HUES64 (cell line): ENCODE measurements at regions not wholly inside any gene's neighbourhood (a gene's known extent, or its start where the extent isn't known, plus 50 kb on each side); places are given as distances from the start of the nearest gene placed in this dataset.

ENCODE experiments used
- H3K27ac ChIP-seq: 2 replicates; pipeline ENCODE4 v1.7.0; 2013; ENCODE audit warnings: low read depth, low read length, inconsistent platforms
- H3K27me3 ChIP-seq: 2 replicates; pipeline ENCODE4 v1.6.1; 2013; ENCODE audit warnings: mild to moderate bottlenecking, low read length; ENCODE audit not compliant: insufficient read depth
- H3K36me3 ChIP-seq: 2 replicates; pipeline ENCODE4 v1.6.1; 2013; ENCODE audit warnings: mild to moderate bottlenecking, low read length; ENCODE audit not compliant: insufficient read depth
- H3K4me1 ChIP-seq: 2 replicates; pipeline ENCODE4 v1.6.1; 2013; ENCODE audit warnings: mild to moderate bottlenecking, low read length, moderate library complexity; ENCODE audit not compliant: insufficient read depth
- H3K4me3 ChIP-seq: 2 replicates; pipeline ENCODE4 v1.5.1; 2013; ENCODE audit warnings: mild to moderate bottlenecking, low read length, moderate library complexity
- H3K9ac ChIP-seq: 2 replicates; pipeline ENCODE4 v1.6.1; 2013; ENCODE audit warnings: mild to moderate bottlenecking, low read depth, low read length
- H3K9me3 ChIP-seq: 2 replicates; pipeline ENCODE4 v1.6.1; 2013; ENCODE audit warnings: low read depth, low read length; ENCODE audit not compliant: insufficient read depth
- WGBS: fragments of 150-250, 120-280 bp; methylation state at CpG from one replicate; pipeline ENCODE4 v1.1.7; 2013; ENCODE audit warnings: missing lambda C conversion rate; 5-methylcytosine and 5-hydroxymethylcytosine counted together

GRCh38 chr13:30017880-30018279, 167.5 kb upstream of the UBL3 start:
- 52% methylated on average over 4 of the region's 4 CpGs for WGBS
- H3K27ac ChIP-seq: no peak overlapping the region
- no peaks in the 10 kb centered on the region for H3K27me3 ChIP-seq
- H3K36me3 ChIP-seq: no peaks in the 10 kb centered on the region
- no peak overlapping the region for H3K4me3 ChIP-seq
- H3K9me3 ChIP-seq: no peaks in the 10 kb centered on the region
- peaks cover 25% of the 10 kb centered on the region for H3K4me1 ChIP-seq
- H3K9ac ChIP-seq: no peak overlapping the region

- Histone ChIP-seq H3K4me1 (peaks cover 25% of the 10 kb centered on the region), H3K9ac (no peak overlapping the region), H3K27ac (no peak overlapping the region), H3K9me3 (no peaks in the 10 kb centered on the region), H3K27me3 (no peaks in the 10 kb centered on the region), H3K36me3 (no peaks in the 10 kb centered on the region), H3K4me3 (no peak overlapping the region)
- 72% methylated on average over 5 of the region's 5 CpGs for WGBS
Measured at GRCh38 chr13:30016398-30016797, 166.0 kb upstream of the UBL3 start.

GRCh38 chr13:30009411-30009810, 159.0 kb upstream of the UBL3 start:
- 95% methylated on average over 1 of the region's 1 CpG for WGBS
- H3K36me3 ChIP-seq: no peaks in the 10 kb centered on the region

GRCh38 chr13:30006246-30006645, 155.8 kb upstream of the UBL3 start:
- Histone ChIP-seq H3K27me3 (no peaks in the 10 kb centered on the region), H3K36me3 (no peaks in the 10 kb centered on the region), H3K27ac (no peak overlapping the region), H3K4me1 (no peaks in the 10 kb centered on the region), H3K9me3 (no peaks in the 10 kb centered on the region), H3K4me3 (no peak overlapping the region), H3K9ac (no peak overlapping the region)
- 84% methylated on average over 1 of the region's 1 CpG for WGBS

More at GRCh38 chr13:30009411-30009810, 159.0 kb upstream of the UBL3 start:
- no peaks in the 10 kb centered on the region for H3K9me3 ChIP-seq
- no peak overlapping the region for H3K4me3 ChIP-seq
- H3K27me3 ChIP-seq: no peaks in the 10 kb centered on the region
- H3K27ac ChIP-seq: no peak overlapping the region
- H3K4me1 ChIP-seq: no peaks in the 10 kb centered on the region
- H3K9ac ChIP-seq: no peak overlapping the region

GRCh38 chr13:30004204-30004603, 153.8 kb upstream of the UBL3 start:
- no peak overlapping the region for H3K4me3 ChIP-seq
- no peaks in the 10 kb centered on the region for H3K27me3 ChIP-seq
- H3K9me3 ChIP-seq: no peaks in the 10 kb centered on the region
- H3K9ac ChIP-seq: no peak overlapping the region
- no peak overlapping the region for H3K27ac ChIP-seq
- no peaks in the 10 kb centered on the region for H3K36me3 ChIP-seq
- no peaks in the 10 kb centered on the region for H3K4me1 ChIP-seq

- no peaks in the 10 kb centered on the region for H3K9me3 ChIP-seq
- H3K27me3 ChIP-seq: no peaks in the 10 kb centered on the region
- H3K27ac ChIP-seq: no peak overlapping the region
- H3K4me1 ChIP-seq: no peaks in the 10 kb centered on the region
- 85% methylated on average over 1 of the region's 1 CpG for WGBS
- no peak overlapping the region for H3K4me3 ChIP-seq
- no peaks in the 10 kb centered on the region for H3K36me3 ChIP-seq
- no peak overlapping the region for H3K9ac ChIP-seq
Measured at GRCh38 chr13:30002577-30002976, 152.2 kb upstream of the UBL3 start.

GRCh38 chr13:30000370-30000765, 150.0 kb upstream of the UBL3 start:
- Histone ChIP-seq H3K27me3 (no peaks in the 10 kb centered on the region), H3K4me3 (no peak overlapping the region), H3K9ac (no peak overlapping the region), H3K36me3 (no peaks in the 10 kb centered on the region), H3K27ac (no peak overlapping the region), H3K4me1 (no peaks in the 10 kb centered on the region), H3K9me3 (no peaks in the 10 kb centered on the region)
- 91% methylated on average over 11 of the region's 11 CpGs for WGBS

- H3K4me1 ChIP-seq: no peaks in the 10 kb centered on the region
- H3K9ac ChIP-seq: no peak overlapping the region
- H3K4me3 ChIP-seq: no peak overlapping the region
- H3K27ac ChIP-seq: no peak overlapping the region
- H3K36me3 ChIP-seq: no peaks in the 10 kb centered on the region
- H3K27me3 ChIP-seq: no peaks in the 10 kb centered on the region
- H3K9me3 ChIP-seq: no peaks in the 10 kb centered on the region
- WGBS: 94% methylated on average over 18 of the region's 18 CpGs
Measured at GRCh38 chr13:29999492-30000369, 149.3 kb upstream of the UBL3 start.

GRCh38 chr13:29996316-29996715, 145.9 kb upstream of the UBL3 start:
- Histone ChIP-seq H3K9ac (no peak overlapping the region), H3K4me3 (no peak overlapping the region), H3K27me3 (no peaks in the 10 kb centered on the region), H3K9me3 (no peaks in the 10 kb centered on the region), H3K36me3 (no peaks in the 10 kb centered on the region), H3K27ac (no peak overlapping the region), H3K4me1 (no peaks in the 10 kb centered on the region)
- 88% methylated on average over 8 of the region's 8 CpGs for WGBS

GRCh38 chr13:29994911-29995595, 144.6 kb upstream of the UBL3 start:
- H3K27ac ChIP-seq: no peak overlapping the region
- no peak overlapping the region for H3K9ac ChIP-seq
- H3K9me3 ChIP-seq: no peaks in the 10 kb centered on the region
- 94% methylated on average over 10 of the region's 10 CpGs for WGBS
- H3K4me3 ChIP-seq: no peak overlapping the region
- H3K27me3 ChIP-seq: no peaks in the 10 kb centered on the region
- H3K36me3 ChIP-seq: no peaks in the 10 kb centered on the region
- no peaks in the 10 kb centered on the region for H3K4me1 ChIP-seq

- no peaks in the 10 kb centered on the region for H3K4me1 ChIP-seq
- H3K27ac ChIP-seq: no peak overlapping the region
- no peaks in the 10 kb centered on the region for H3K36me3 ChIP-seq
- H3K27me3 ChIP-seq: no peaks in the 10 kb centered on the region
- H3K9ac ChIP-seq: no peak overlapping the region
- WGBS: 88% methylated on average over 12 of the region's 12 CpGs
- H3K9me3 ChIP-seq: no peaks in the 10 kb centered on the region
- no peak overlapping the region for H3K4me3 ChIP-seq
Measured at GRCh38 chr13:29993716-29994488, 143.5 kb upstream of the UBL3 start.
